HG02938 (cell line): ENCODE measurements at regions not wholly inside any gene's neighbourhood (a gene's known extent, or its start where the extent isn't known, plus 50 kb on each side); places are given as distances from the start of the nearest gene placed in this dataset.

ENCODE experiments used
- ATAC-seq: cut with Tn5 transposase; IDR thresholded peaks from one replicate; pipeline ENCODE4 v1.9.1; 2021; ENCODE audit warnings: mild to moderate bottlenecking, moderate library complexity; ENCODE audit not compliant: unreplicated experiment

- ATAC-seq, result no peak
Measured at GRCh38 chr17:14959106-14959648, 305.9 kb downstream of the PMP22 start.

- ATAC-seq, result no peak
Measured at GRCh38 chr17:14953405-14953804, 311.7 kb downstream of the PMP22 start.

- ATAC-seq, result no peak
Measured at GRCh38 chr17:14950686-14951085, 314.4 kb downstream of the PMP22 start.

- no peak for ATAC-seq
Measured at GRCh38 chr17:14950216-14950615, 314.9 kb downstream of the PMP22 start.

GRCh38 chr17:14947671-14948070 lies 317.5 kb downstream of the PMP22 start:
- ATAC-seq, result no peak

- ATAC-seq, result no peak
Measured at GRCh38 chr17:14946481-14946880, 318.6 kb downstream of the PMP22 start.

- ATAC-seq, result no peak
Measured at GRCh38 chr17:14942526-14943190, 322.5 kb downstream of the PMP22 start.

GRCh38 chr17:14940938-14941265 lies 324.2 kb downstream of the PMP22 start:
- ATAC-seq, result no peak

GRCh38 chr17:14940108-14940937 lies 324.8 kb downstream of the PMP22 start:
- ATAC-seq, result no peak

GRCh38 chr17:14935845-14936485 lies 329.2 kb downstream of the PMP22 start:
- no peak for ATAC-seq

- no peak for ATAC-seq
Measured at GRCh38 chr17:14935139-14935841, 329.8 kb downstream of the PMP22 start.

- ATAC-seq, result no peak
Measured at GRCh38 chr17:14933676-14934075, 331.4 kb downstream of the PMP22 start.

- no peak for ATAC-seq
Measured at GRCh38 chr17:14926526-14927122, 338.5 kb downstream of the PMP22 start.

- no peak for ATAC-seq
Measured at GRCh38 chr17:14926073-14926472, 339.1 kb downstream of the PMP22 start.

- ATAC-seq, result no peak
Measured at GRCh38 chr17:14925498-14925897, 339.6 kb downstream of the PMP22 start.

GRCh38 chr17:14923981-14924380 lies 341.1 kb downstream of the PMP22 start:
- ATAC-seq, result no peak

GRCh38 chr17:14922411-14922810 lies 342.7 kb downstream of the PMP22 start:
- no peak for ATAC-seq

GRCh38 chr17:14921936-14922335 lies 343.2 kb downstream of the PMP22 start:
- ATAC-seq, result no peak

- no peak for ATAC-seq
Measured at GRCh38 chr17:14919631-14920213, 345.4 kb downstream of the PMP22 start.

- ATAC-seq, result no peak
Measured at GRCh38 chr17:14919094-14919493, 346.0 kb downstream of the PMP22 start.
